ENCODE measurements at regions not wholly inside any gene's neighbourhood (a gene's known extent, or its start where the extent isn't known, plus 50 kb on each side); places are given as distances from the start of the nearest gene placed in this dataset.
A peak's percentile ranks its signal among the peaks of the same experiment; 100 is the strongest.

GRCh38 chr1:198018529-198018928 is 101.4 kb downstream of the LHX9 start:
- Mint-ChIP-seq H3K27ac (ENCODE audit: unreplicated experiment) (peak overlapping the region; percentile 19), H3K9me3 (ENCODE audit: low read depth) (no peaks in the 10 kb centered on the region), H3K27me3 (ENCODE audit: low read depth) (no peaks in the 10 kb centered on the region), H3K4me1 (ENCODE audit: low read depth) (peaks cover 12% of the 10 kb centered on the region), H3K4me3 (ENCODE audit: unreplicated experiment) (no peak overlapping the region), H3K36me3 (ENCODE audit: low read depth) (no peaks in the 10 kb centered on the region)
- DNase-seq (ENCODE audit: low spot score): no peak
- no peak for TF ChIP-seq CTCF (IDR thresholded peaks at IDR 0.05)

GRCh38 chr1:198019126-198019525 is 102.0 kb downstream of the LHX9 start:
- no peaks in the 10 kb centered on the region for H3K9me3 Mint-ChIP-seq (ENCODE audit: low read depth)
- no peaks in the 10 kb centered on the region for H3K36me3 Mint-ChIP-seq (ENCODE audit: low read depth)
- no peak overlapping the region for H3K4me3 Mint-ChIP-seq (ENCODE audit: unreplicated experiment)
- H3K4me1 Mint-ChIP-seq (ENCODE audit: low read depth): peaks cover 12% of the 10 kb centered on the region
- no peaks in the 10 kb centered on the region for H3K27me3 Mint-ChIP-seq (ENCODE audit: low read depth)
- DNase-seq (ENCODE audit: low spot score): no peak
- no peak overlapping the region for H3K27ac Mint-ChIP-seq (ENCODE audit: unreplicated experiment)
- no peak for TF ChIP-seq CTCF (IDR thresholded peaks at IDR 0.05)

- H3K4me1 Mint-ChIP-seq (ENCODE audit: low read depth): no peaks in the 10 kb centered on the region
- H3K36me3 Mint-ChIP-seq (ENCODE audit: low read depth): no peaks in the 10 kb centered on the region
- no peak overlapping the region for H3K4me3 Mint-ChIP-seq (ENCODE audit: unreplicated experiment)
- H3K27me3 Mint-ChIP-seq (ENCODE audit: low read depth): peaks cover 4% of the 10 kb centered on the region
- no peak for TF ChIP-seq CTCF (IDR thresholded peaks at IDR 0.05)
- no peaks in the 10 kb centered on the region for H3K9me3 Mint-ChIP-seq (ENCODE audit: low read depth)
- no peak for DNase-seq (ENCODE audit: low spot score)
- H3K27ac Mint-ChIP-seq (ENCODE audit: unreplicated experiment): no peak overlapping the region
Observed at GRCh38 chr1:198024336-198024735, 107.2 kb downstream of the LHX9 start.

GRCh38 chr1:198024782-198025181 is 107.6 kb downstream of the LHX9 start:
- no peak for DNase-seq (ENCODE audit: low spot score)
- Mint-ChIP-seq H3K27ac (ENCODE audit: unreplicated experiment) (no peak overlapping the region), H3K27me3 (ENCODE audit: low read depth) (peaks cover 4% of the 10 kb centered on the region), H3K36me3 (ENCODE audit: low read depth) (no peaks in the 10 kb centered on the region), H3K4me1 (ENCODE audit: low read depth) (no peaks in the 10 kb centered on the region), H3K4me3 (ENCODE audit: unreplicated experiment) (no peak overlapping the region), H3K9me3 (ENCODE audit: low read depth) (no peaks in the 10 kb centered on the region)
- no peak for TF ChIP-seq CTCF (IDR thresholded peaks at IDR 0.05)

GRCh38 chr1:198030682-198031081 is 113.5 kb downstream of the LHX9 start:
- no peak for DNase-seq (ENCODE audit: low spot score)
- Mint-ChIP-seq H3K4me3 (ENCODE audit: unreplicated experiment) (no peak overlapping the region), H3K9me3 (ENCODE audit: low read depth) (no peaks in the 10 kb centered on the region), H3K27ac (ENCODE audit: unreplicated experiment) (no peak overlapping the region), H3K36me3 (ENCODE audit: low read depth) (no peaks in the 10 kb centered on the region), H3K4me1 (ENCODE audit: low read depth) (peaks cover 7% of the 10 kb centered on the region), H3K27me3 (ENCODE audit: low read depth) (peaks cover 2% of the 10 kb centered on the region)
- no peak for TF ChIP-seq CTCF (IDR thresholded peaks at IDR 0.05)
